HL-60 (cell line): ENCODE measurements at regions not wholly inside any gene's neighbourhood (a gene's known extent, or its start where the extent isn't known, plus 50 kb on each side); places are given as distances from the start of the nearest gene placed in this dataset.

ENCODE experiments used
- CTCF ChIP-seq: IDR thresholded peaks from one replicate; pipeline ENCODE4 v1.5.1; 2011; ENCODE audit warnings: low read length, control low read depth, inconsistent platforms; ENCODE audit not compliant: insufficient read depth
- POLR2AphosphoS5 ChIP-seq: IDR thresholded peaks from 2 replicates; pipeline ENCODE4 v1.6.1; 2012; ENCODE audit warnings: low read depth

- TF ChIP-seq CTCF = no peak
- TF ChIP-seq POLR2AphosphoS5 = no peak
These were observed 100.8 kb downstream of the TEX29 start for GRCh38 chr13:111421216-111421615.
